Femur (tissue), 1 donor: ENCODE measurements at regions not wholly inside any gene's neighbourhood (a gene's known extent, or its start where the extent isn't known, plus 50 kb on each side); places are given as distances from the start of the nearest gene placed in this dataset.
A peak's percentile ranks its signal among the peaks of the same experiment; 100 is the strongest.
"Not testable (repeated sequence)": the region's sequence is repeated elsewhere in the genome, so short reads cannot be mapped to it uniquely, and the experiment has no call there.

Source experiments
- DNase-seq: peaks from one replicate; pipeline ENCODE4 v3.0.0-alpha.2; 2017

- DNase-seq = no peak
These were observed 95.6 kb downstream of the RRAGB start for GRCh38 chrX:55813150-55813549.

- no peak for DNase-seq
These were observed 98.0 kb downstream of the RRAGB start for GRCh38 chrX:55815546-55815945.

- no peak for DNase-seq
These were observed 98.5 kb downstream of the RRAGB start for GRCh38 chrX:55816023-55816422.

GRCh38 chrX:55818673-55819375, 101.3 kb downstream of the RRAGB start:
- DNase-seq = no peak

- DNase-seq = no peak
These were observed 121.9 kb downstream of the RRAGB start for GRCh38 chrX:55839485-55839884.

- DNase-seq = no peak
These were observed 124.6 kb downstream of the RRAGB start for GRCh38 chrX:55841962-55842752.

- DNase-seq = not testable (repeated sequence)
These were observed 149.2 kb downstream of the RRAGB start for GRCh38 chrX:55866779-55867178.

GRCh38 chrX:55867181-55867651, 149.7 kb downstream of the RRAGB start:
- no peak for DNase-seq

GRCh38 chrX:55867708-55868107, 150.2 kb downstream of the RRAGB start:
- DNase-seq = no peak

GRCh38 chrX:55874807-55875206, 157.3 kb downstream of the RRAGB start:
- DNase-seq = no peak

GRCh38 chrX:55883541-55883940, 166.0 kb downstream of the RRAGB start:
- not testable (repeated sequence) for DNase-seq

GRCh38 chrX:55907968-55908607, 190.5 kb downstream of the RRAGB start:
- peak; percentile 50 for DNase-seq

- no peak for DNase-seq
These were observed 191.2 kb downstream of the RRAGB start for GRCh38 chrX:55908661-55909212.

- DNase-seq = no peak
These were observed 202.0 kb downstream of the RRAGB start for GRCh38 chrX:55919367-55920221.

- no peak for DNase-seq
These were observed 207.0 kb downstream of the RRAGB start for GRCh38 chrX:55924574-55924973.

- DNase-seq = not testable (repeated sequence)
These were observed 211.0 kb downstream of the RRAGB start for GRCh38 chrX:55928529-55928928.
